ENCODE measurements at regions not wholly inside any gene's neighbourhood (a gene's known extent, or its start where the extent isn't known, plus 50 kb on each side); places are given as distances from the start of the nearest gene placed in this dataset.

DNA sequence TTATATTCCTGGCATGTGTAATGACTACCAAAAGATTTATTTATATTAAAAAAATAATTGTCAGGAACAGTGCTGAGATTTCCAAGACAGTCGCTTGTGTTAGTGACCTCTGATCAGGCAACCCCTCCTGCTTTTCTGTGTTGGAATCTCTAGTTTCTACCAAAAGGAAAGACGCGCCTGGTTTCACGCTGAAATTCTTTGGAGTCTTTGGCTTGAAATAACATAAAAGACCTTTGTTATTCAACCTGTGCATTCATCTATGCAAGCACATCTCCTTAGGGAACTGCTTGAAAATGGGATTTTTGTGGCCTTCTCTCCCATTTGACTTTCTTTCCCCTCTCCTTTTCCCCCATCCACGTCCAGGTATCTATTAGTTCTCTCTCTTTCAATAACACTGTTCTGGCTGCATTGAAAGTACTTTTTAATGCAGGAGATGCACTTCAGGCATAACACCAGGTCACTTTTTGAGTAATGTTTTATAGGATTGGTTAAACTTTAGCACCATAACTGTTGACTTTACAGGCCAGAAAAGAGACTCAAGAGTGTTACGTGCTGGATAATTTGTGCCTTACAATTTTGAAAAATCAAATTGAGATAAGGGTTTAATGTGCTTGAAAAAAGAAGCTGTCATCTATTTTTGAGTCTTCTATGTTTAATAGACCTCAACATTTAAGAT lies 172.7 kb downstream of the GPAT3 start:
- TF ChIP-seq SUZ12 (IDR thresholded peaks at IDR 0.05) (no peak), FOXM1 (IDR thresholded peaks at IDR 0.05; ENCODE audit: borderline replicate concordance) (no peak), NFRKB (IDR thresholded peaks at IDR 0.05) (no peak), FOXA1 (IDR thresholded peaks at IDR 0.05) (no peak), ELF4 (IDR thresholded peaks at IDR 0.05) (no peak), ARNT (IDR thresholded peaks at IDR 0.05) (no peak), LEF1 (IDR thresholded peaks at IDR 0.05; ENCODE audit: borderline replicate concordance) (no peak), TARDBP (IDR thresholded peaks at IDR 0.05) (no peak), HDGF (IDR thresholded peaks at IDR 0.05; ENCODE audit: borderline replicate concordance) (no peak)
- TF ChIP-seq, protein P1, sequence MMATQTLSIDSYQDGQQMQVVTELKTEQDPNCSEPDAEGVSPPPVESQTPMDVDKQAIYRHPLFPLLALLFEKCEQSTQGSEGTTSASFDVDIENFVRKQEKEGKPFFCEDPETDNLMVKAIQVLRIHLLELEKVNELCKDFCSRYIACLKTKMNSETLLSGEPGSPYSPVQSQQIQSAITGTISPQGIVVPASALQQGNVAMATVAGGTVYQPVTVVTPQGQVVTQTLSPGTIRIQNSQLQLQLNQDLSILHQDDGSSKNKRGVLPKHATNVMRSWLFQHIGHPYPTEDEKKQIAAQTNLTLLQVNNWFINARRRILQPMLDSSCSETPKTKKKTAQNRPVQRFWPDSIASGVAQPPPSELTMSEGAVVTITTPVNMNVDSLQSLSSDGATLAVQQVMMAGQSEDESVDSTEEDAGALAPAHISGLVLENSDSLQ (IDR thresholded peaks at IDR 0.05), result no peak
